ENCODE measurements at regions not wholly inside any gene's neighbourhood (a gene's known extent, or its start where the extent isn't known, plus 50 kb on each side); places are given as distances from the start of the nearest gene placed in this dataset.

- TF ChIP-seq POLR2AphosphoS5 (IDR thresholded peaks at IDR 0.05; ENCODE audit: low read depth, low read length) (no peak), POLR2A (IDR thresholded peaks at IDR 0.05; ENCODE audit: low read depth, low read length) (no peak)
Observed at GRCh38 chr5:101271945-101272344, 368.9 kb upstream of the ST8SIA4 start.
